ENCODE measurements at regions not wholly inside any gene's neighbourhood (a gene's known extent, or its start where the extent isn't known, plus 50 kb on each side); places are given as distances from the start of the nearest gene placed in this dataset.

- no peak overlapping the region for H3K9ac ChIP-seq (ENCODE audit: insufficient read depth in 1 of 2, low read depth in 2 of 2, low read length in 2 of 2)
- DNase-seq (ENCODE audit: extremely low read depth in 1 of 4, low spot score in 3 of 4): no peak
- H4K20me1 ChIP-seq (replicated peaks; ENCODE audit: control insufficient read depth, insufficient read depth, low read length): no peaks in the 10 kb centered on the region
- POLR2A ChIA-PET: no interaction called here
- no peak overlapping the region for H2AFZ ChIP-seq (ENCODE audit: low read depth, low read length)
- H3K27ac ChIP-seq (ENCODE audit: extremely low read depth, low read depth, low read length): no peak overlapping the region
- TF ChIP-seq NUFIP1 (IDR thresholded peaks at IDR 0.05; ENCODE audit: partially characterized antibody): no peak
- no peak for TF ChIP-seq HOMEZ (CRISPR knock-in tag; IDR thresholded peaks at IDR 0.05)
- TF ChIP-seq ZNF175 (CRISPR knock-in tag; IDR thresholded peaks at IDR 0.05; ENCODE audit: low read depth): no peak
- no peak for TF ChIP-seq TFE3 (CRISPR knock-in tag; IDR thresholded peaks at IDR 0.05)
- TF ChIP-seq ILK (tag; IDR thresholded peaks at IDR 0.05; ENCODE audit: borderline replicate concordance, low read depth): no peak
- no peak for TF ChIP-seq ZZZ3 (IDR thresholded peaks at IDR 0.05)
- TF ChIP-seq RBM15 (IDR thresholded peaks at IDR 0.05; ENCODE audit: insufficient read depth, low read length): no peak
- no peak for TF ChIP-seq COPS2 (conservative IDR thresholded peaks at IDR 0.05)
- no peak for TF ChIP-seq ZNF766 (CRISPR knock-in tag; conservative IDR thresholded peaks at IDR 0.05)
- TF ChIP-seq BMI1 (IDR thresholded peaks at IDR 0.05; ENCODE audit: low read length): no peak
- TF ChIP-seq FOXJ3 (CRISPR knock-in tag; IDR thresholded peaks at IDR 0.05): no peak
- TF ChIP-seq ETS1 (conservative IDR thresholded peaks at IDR 0.05; ENCODE audit: control insufficient read depth, low read depth, low read length): no peak
- no peak for TF ChIP-seq SMAD3 (CRISPR knock-in tag; conservative IDR thresholded peaks at IDR 0.05)
- no peak for TF ChIP-seq ZNF354B (CRISPR knock-in tag; IDR thresholded peaks at IDR 0.05)
- TF ChIP-seq ZNF57 (CRISPR knock-in tag; IDR thresholded peaks at IDR 0.05): no peak
- TF ChIP-seq ZNF174 (CRISPR knock-in tag; IDR thresholded peaks at IDR 0.05): no peak
- H3K9me3 ChIP-seq (replicated peaks; ENCODE audit: control insufficient read depth, insufficient read depth, low read depth, low read length): no peaks in the 10 kb centered on the region
- peaks cover 6 to 16% of the 10 kb centered on the region in 2 experiments for H3K4me1 ChIP-seq (replicated peaks in 1 of 2; ENCODE audit: control insufficient read depth in 2 of 2, insufficient read depth in 2 of 2, low read length in 2 of 2)
- WGBS (ENCODE audit: insufficient coverage, low coverage, missing lambda C conversion rate): 32% methylated on average over 3 of the region's 3 CpGs
- H3K79me2 ChIP-seq (ENCODE audit: control insufficient read depth, insufficient read depth, low read length): no peaks in the 10 kb centered on the region
- no peaks in the 10 kb centered on the region for H3K9me1 ChIP-seq (ENCODE audit: control insufficient read depth, insufficient read depth, low read length)
- intact Hi-C loops (cut with micrococcal nuclease): no loop called here
- BruUV-seq (replicated peaks): no TSS peak
- H3K4me2 ChIP-seq (ENCODE audit: insufficient read depth, low read length): no peak overlapping the region
- H3K4me3 ChIP-seq: no peak overlapping the region
- no peaks in the 10 kb centered on the region for H3K36me3 ChIP-seq (ENCODE audit: control insufficient read depth, insufficient read depth, low read length)
- CTCF ChIA-PET (ENCODE audit: low intra/inter-chr PET ratio): no interaction called here
- no peak for FAIRE-seq
- in situ Hi-C loops (cut with MboI): no loop called here
- H3K27me3 ChIP-seq (ENCODE audit: control insufficient read depth in 2 of 2, insufficient read depth in 2 of 2, low read length in 2 of 2): no peaks in the 10 kb centered on the region
- ATAC-seq: no peak
These were observed 54.0 kb upstream of the CD44 start for GRCh38 chr11:35084817-35085440.
